Aorta (tissue), 5 donors: ENCODE measurements at regions not wholly inside any gene's neighbourhood (a gene's known extent, or its start where the extent isn't known, plus 50 kb on each side); places are given as distances from the start of the nearest gene placed in this dataset.

Source experiments
- ATAC-seq: fragments of 200-7000 bp; cut with Tn5 transposase; one replicate; pipeline ENCODE4 v1.9.1; 2022; ENCODE audit warnings: moderate library complexity; ENCODE audit not compliant: low FRiP score
- DNase-seq, 2 donors: peaks; one replicate each; pipeline ENCODE4 v3.0.0-alpha.2; 2020
- H3K27ac ChIP-seq, 2 donors: one replicate each; pipeline ENCODE4 v1.5.1; 2013; ENCODE audit warnings: low read length in 2 of 2, mild to moderate bottlenecking in 2 of 2, moderate library complexity in 2 of 2, control low read depth in 1 of 2, inconsistent platforms in 1 of 2, low read depth in 1 of 2
- H3K27me3 ChIP-seq, 2 donors: one replicate each; pipeline ENCODE4 v1.6.1; 2013; ENCODE audit warnings: control low read depth in 1 of 2, low read length in 1 of 2, mild to moderate bottlenecking in 1 of 2, moderate library complexity in 1 of 2; ENCODE audit not compliant: insufficient read depth in 2 of 2, control insufficient read depth in 1 of 2
- H3K36me3 ChIP-seq, 2 donors: one replicate each; pipeline ENCODE4 v1.6.1; 2013; ENCODE audit warnings: control low read depth in 1 of 2, low read length in 1 of 2, mild to moderate bottlenecking in 1 of 2; ENCODE audit not compliant: insufficient read depth in 2 of 2, control insufficient read depth in 1 of 2
- H3K4me1 ChIP-seq, 2 donors: one replicate each; pipeline ENCODE4 v1.6.1; 2013; ENCODE audit warnings: low read length in 2 of 2, control low read depth in 1 of 2, mild to moderate bottlenecking in 1 of 2, moderate library complexity in 1 of 2; ENCODE audit not compliant: insufficient read depth in 2 of 2, control insufficient read depth in 1 of 2
- H3K4me3 ChIP-seq, 2 donors: one replicate each; pipeline ENCODE4 v1.5.1; 2013; ENCODE audit warnings: low read length in 2 of 2, control low read depth in 1 of 2, mild to moderate bottlenecking in 1 of 2
- H3K9me3 ChIP-seq: one replicate; pipeline ENCODE4 v1.6.1; 2013; ENCODE audit warnings: mild to moderate bottlenecking, low read length; ENCODE audit not compliant: control insufficient read depth
- WGBS, 2 donors: extraction: QIAGEN DNeasy Blood & Tissue Kit; methylation state at CpG; one replicate each; pipeline ENCODE4 v1.1.7; 2013; 5-methylcytosine and 5-hydroxymethylcytosine counted together
- intact Hi-C, 2 donors: fragments of 100-400 bp; cut with DNase I; formaldehyde crosslinking; loops; one replicate each; pipeline versions ENCODE4 v1.14.2 to v1.15.0; 2022
- donor health status: healthy with polysubstance abuse.
- donor health status: Bipolar disorder and iron deficiency.
- donor health status: DM: no; HTN: no; CAD: no.
- donor health status: DM: no; HTN: no; CAD: no.
- donor health status: DM: yes; HTN: yes; CAD: no.

- intact Hi-C loops = no loop called here
- Histone ChIP-seq H3K9me3 (peaks cover 5% of the 10 kb centered on the region), H3K36me3 (no peaks in the 10 kb centered on the region), H3K4me1 (no peaks in the 10 kb centered on the region), H3K4me3 (no peak overlapping the region), H3K27me3 (peaks cover 0 to under 1% of the 10 kb centered on the region in 2 donors), H3K27ac (no peak overlapping the region)
- 83% methylated on average over 15 of the region's 15 CpGs for WGBS, 2 donors
- ATAC-seq (no peak), DNase-seq (no peak)
Observed at GRCh38 chr1:5254131-5254725, 599.8 kb downstream of the AJAP1 start.

- peaks cover 5% of the 10 kb centered on the region for H3K9me3 ChIP-seq
- ATAC-seq (no peak), DNase-seq (no peak)
- no peaks in the 10 kb centered on the region for H3K4me1 ChIP-seq
- 86 to 90% methylated on average over 5 of the region's 5 CpGs for WGBS, 2 donors
- no peak overlapping the region for H3K4me3 ChIP-seq
- H3K27ac ChIP-seq = no peak overlapping the region
- peaks cover 0 to 3% of the 10 kb centered on the region in 2 donors for H3K27me3 ChIP-seq
- no peaks in the 10 kb centered on the region for H3K36me3 ChIP-seq
- intact Hi-C loops = no loop called here
Observed at GRCh38 chr1:5253036-5253435, 598.6 kb downstream of the AJAP1 start.

GRCh38 chr1:5250336-5250735 lies 595.9 kb downstream of the AJAP1 start:
- ATAC-seq = no peak
- Histone ChIP-seq H3K4me3 (no peak overlapping the region), H3K36me3 (no peaks in the 10 kb centered on the region), H3K9me3 (peaks cover 5% of the 10 kb centered on the region), H3K4me1 (no peaks in the 10 kb centered on the region), H3K27ac (no peak overlapping the region), H3K27me3 (peaks cover 0 to 3% of the 10 kb centered on the region in 2 donors)
- no peak for DNase-seq
- intact Hi-C loops = no loop called here
- 48 to 89% methylated on average over 2 of the region's 2 CpGs for WGBS, 2 donors

- H3K9me3 ChIP-seq = peaks cover 5% of the 10 kb centered on the region
- no peaks in the 10 kb centered on the region for H3K4me1 ChIP-seq
- WGBS, 2 donors = 69 to 70% methylated on average over 5 of the region's 5 CpGs
- H3K27me3 ChIP-seq = peaks cover 0 to 3% of the 10 kb centered on the region in 2 donors
- intact Hi-C loops = no loop called here
- H3K36me3 ChIP-seq = no peaks in the 10 kb centered on the region
- no peak for ATAC-seq
- H3K4me3 ChIP-seq = no peak overlapping the region
- H3K27ac ChIP-seq = no peak overlapping the region
- no peak for DNase-seq
Observed at GRCh38 chr1:5245348-5245747, 590.9 kb downstream of the AJAP1 start.

DNA sequence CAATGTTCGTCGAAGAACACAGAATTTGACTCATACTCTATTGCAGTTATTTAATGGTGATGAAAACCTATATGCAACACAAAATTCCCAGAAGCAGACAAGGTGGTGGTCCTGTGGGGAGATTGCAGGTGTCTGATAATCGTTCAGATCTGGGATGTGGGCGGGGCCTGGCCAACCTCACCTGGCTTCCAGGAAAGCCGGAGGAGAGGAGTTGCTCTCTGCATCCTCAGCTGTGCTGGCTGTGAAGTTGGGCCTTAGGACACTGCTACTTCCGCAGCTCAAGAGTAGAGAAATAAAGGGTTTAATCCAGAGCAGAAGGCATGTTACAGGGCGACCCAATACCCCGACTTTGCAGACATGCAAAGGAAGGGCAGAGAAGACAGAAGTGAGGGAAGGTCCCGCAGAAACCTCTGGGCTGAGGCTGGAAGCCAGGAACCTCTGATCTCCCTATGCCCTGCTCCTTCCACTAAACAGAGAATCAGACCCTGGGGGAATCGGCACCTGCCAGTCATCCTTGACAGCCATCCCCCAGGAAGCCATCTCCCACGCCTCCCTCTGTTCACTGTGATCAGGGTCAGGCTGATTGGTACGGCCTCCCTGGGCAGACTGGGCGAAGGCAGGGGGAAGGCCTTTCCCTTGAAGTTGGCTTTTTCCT lies 590.3 kb downstream of the AJAP1 start:
- H3K27ac ChIP-seq = no peak overlapping the region
- WGBS, 2 donors = 76 to 79% methylated on average over 13 of the region's 13 CpGs
- no peak overlapping the region for H3K4me3 ChIP-seq
- ATAC-seq = no peak
- no peak for DNase-seq
- H3K9me3 ChIP-seq = peaks cover 3% of the 10 kb centered on the region
- H3K27me3 ChIP-seq = peaks cover 0 to 3% of the 10 kb centered on the region in 2 donors
- no peaks in the 10 kb centered on the region for H3K36me3 ChIP-seq
- intact Hi-C loops = loop anchor here in 1 of 2 donors (5.0 kb wide), 1 partner anchor 327 kb away; no protein-coding TSS in a partner anchor
- H3K4me1 ChIP-seq = no peaks in the 10 kb centered on the region

GRCh38 chr1:5242850-5243249 lies 588.4 kb downstream of the AJAP1 start:
- ATAC-seq = no peak

DNA sequence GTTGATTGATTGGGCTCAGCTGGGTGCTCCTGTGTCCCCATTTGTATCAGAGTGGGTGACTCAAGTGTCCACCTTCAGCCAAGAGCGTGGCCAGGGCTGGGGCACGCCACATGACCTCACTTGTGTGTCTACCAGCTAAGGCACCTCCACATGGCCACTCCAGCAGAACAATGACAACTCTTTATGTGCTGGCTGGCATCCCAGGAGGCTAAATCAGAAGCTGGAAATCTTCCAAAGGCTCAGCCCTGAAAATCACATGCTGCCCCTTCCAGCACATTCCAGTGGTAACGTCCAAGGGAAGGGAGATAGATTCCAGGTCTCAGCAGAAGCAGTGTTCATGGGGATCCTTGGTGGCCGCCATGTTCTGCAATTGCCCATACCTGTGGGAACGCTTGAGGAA lies 585.5 kb downstream of the AJAP1 start:
- Histone ChIP-seq H3K4me1 (no peaks in the 10 kb centered on the region), H3K9me3 (no peaks in the 10 kb centered on the region), H3K36me3 (no peaks in the 10 kb centered on the region), H3K27ac (no peak overlapping the region), H3K4me3 (no peak overlapping the region), H3K27me3 (no peaks in the 10 kb centered on the region)
- DNase-seq = no peak
- intact Hi-C loops = loop anchor here in 1 of 2 donors (5.0 kb wide), 1 partner anchor 323 kb away; no protein-coding TSS in a partner anchor
- WGBS, 2 donors = 62 to 66% methylated on average over 5 of the region's 5 CpGs
- no peak for ATAC-seq

More at GRCh38 chr1:5242850-5243249, 588.4 kb downstream of the AJAP1 start:
- Histone ChIP-seq H3K9me3 (no peaks in the 10 kb centered on the region), H3K27ac (no peak overlapping the region), H3K4me1 (no peaks in the 10 kb centered on the region), H3K4me3 (no peak overlapping the region), H3K27me3 (no peaks in the 10 kb centered on the region), H3K36me3 (no peaks in the 10 kb centered on the region)
- WGBS, 2 donors = 50% methylated on average over 5 of the region's 5 CpGs
- no peak for DNase-seq
- intact Hi-C loops = loop anchor here in 1 of 2 donors (5.0 kb wide), 1 partner anchor 326 kb away; no protein-coding TSS in a partner anchor

DNA sequence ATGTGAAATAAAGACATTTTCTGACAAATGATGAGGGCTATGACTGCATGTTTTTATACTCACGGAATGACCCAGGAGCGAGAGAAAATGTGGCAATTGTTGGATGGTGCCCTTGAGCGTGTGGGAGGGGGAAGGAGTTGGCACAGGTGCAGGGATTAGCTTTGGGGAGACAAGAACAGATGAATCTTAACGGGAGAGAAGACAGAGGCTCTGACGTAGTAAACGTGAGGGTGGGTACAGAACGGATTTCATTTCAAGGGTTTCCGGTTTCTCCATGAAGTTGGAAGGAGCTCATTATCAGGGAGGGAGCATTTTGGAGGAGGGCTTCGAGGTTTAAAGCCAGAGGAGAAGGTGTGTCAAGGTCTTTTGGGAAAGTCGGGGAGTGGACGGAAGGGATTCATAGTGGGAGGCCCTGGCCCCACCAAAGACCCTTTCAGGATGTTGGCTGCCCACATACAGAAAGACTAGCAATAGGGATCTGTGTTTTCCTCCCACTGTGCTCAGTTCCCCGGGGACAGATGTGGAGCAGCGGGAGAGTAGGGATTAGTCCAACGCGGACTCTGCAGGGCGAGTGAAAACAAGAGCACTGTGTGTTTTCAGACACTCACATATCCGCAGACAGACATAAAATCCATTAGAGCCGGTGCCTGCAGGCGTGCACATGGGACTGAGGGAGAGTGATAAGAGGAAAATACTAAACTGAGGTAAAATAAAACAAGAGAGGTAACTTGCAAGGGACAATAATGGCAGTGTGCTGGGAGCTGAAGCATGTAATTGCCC lies 584.1 kb downstream of the AJAP1 start:
- Histone ChIP-seq H3K27ac (no peak overlapping the region), H3K4me3 (no peak overlapping the region), H3K27me3 (no peaks in the 10 kb centered on the region), H3K4me1 (no peaks in the 10 kb centered on the region), H3K36me3 (no peaks in the 10 kb centered on the region), H3K9me3 (peaks cover 4% of the 10 kb centered on the region)
- no peak for ATAC-seq
- DNase-seq = no peak
- 76 to 77% methylated on average over 19 of the region's 19 CpGs for WGBS, 2 donors
- intact Hi-C loops = no loop called here
